Heart left ventricle (tissue), 16 donors: ENCODE measurements at regions not wholly inside any gene's neighbourhood (a gene's known extent, or its start where the extent isn't known, plus 50 kb on each side); places are given as distances from the start of the nearest gene placed in this dataset.
"Not testable (repeated sequence)": the region's sequence is repeated elsewhere in the genome, so short reads cannot be mapped to it uniquely, and the experiment has no call there.

Experiments
- ATAC-seq, 4 donors: fragments of 200-7000 bp; cut with Tn5 transposase; one replicate each; pipeline ENCODE4 v1.9.1; 2020 to 2022; ENCODE audit warnings: moderate library complexity in 4 of 4, mild to moderate bottlenecking in 3 of 4, moderate number of reproducible peaks in 1 of 4
- DNase-seq, 5 donors: peaks; one replicate each; pipeline ENCODE4 v3.0.0-alpha.2; 2020
- H3K27ac ChIP-seq, 12 donors: fragments of 200-600 bp; sonication (generic) in 4 of 12; one replicate each; pipeline versions ENCODE4 v1.5.0 to v1.8.0; 2016 to 2022; ENCODE audit warnings: mild to moderate bottlenecking in 2 of 12
- H3K27me3 ChIP-seq, 9 donors: fragments of 200-600 bp; sonication (generic) in 2 of 9; one replicate each; pipeline versions ENCODE4 v1.5.1 to v1.8.0; 2016 to 2022; ENCODE audit warnings: mild to moderate bottlenecking in 3 of 9
- H3K36me3 ChIP-seq, 9 donors: fragments of 200-600 bp; sonication (generic) in 2 of 9; one replicate each; pipeline versions ENCODE4 v1.5.0 to v1.8.0; 2018 to 2022; ENCODE audit warnings: mild to moderate bottlenecking in 2 of 9
- H3K4me1 ChIP-seq, 12 donors: fragments of 200-600 bp; sonication (generic) in 4 of 12; one replicate each; pipeline versions ENCODE4 v1.5.0 to v1.8.0; 2016 to 2022; ENCODE audit warnings: mild to moderate bottlenecking in 3 of 12
- H3K4me3 ChIP-seq, 12 donors: fragments of 200-600 bp; sonication (generic) in 4 of 12; one replicate each; pipeline versions ENCODE4 v1.5.0 to v1.8.0; 2017 to 2022; ENCODE audit warnings: mild to moderate bottlenecking in 9 of 12, moderate library complexity in 4 of 12
- H3K9me3 ChIP-seq, 12 donors: fragments of 200-600 bp; sonication (generic) in 4 of 12; one replicate each; pipeline versions ENCODE4 v1.5.0 to v1.8.0; 2016 to 2022; ENCODE audit warnings: mild to moderate bottlenecking in 1 of 12
- CTCF ChIP-seq, 12 donors: fragments of 200-600 bp; sonication (generic) in 4 of 12; IDR thresholded peaks; one replicate each; pipeline versions ENCODE4 v1.5.0 to v1.8.0; 2018 to 2022; ENCODE audit warnings: antibody characterized with exemption in 12 of 12, mild to moderate bottlenecking in 5 of 12
- POLR2A ChIP-seq, 2 donors: fragments of 450-650 bp; IDR thresholded peaks; one replicate each; pipeline ENCODE4 v1.6.1; 2017; ENCODE audit warnings: antibody characterized with exemption in 2 of 2, mild to moderate bottlenecking in 2 of 2, moderate library complexity in 2 of 2
- WGBS, 4 donors: extraction: QIAGEN DNeasy Blood & Tissue Kit in 2 of 4; methylation state at CpG; one replicate each; pipeline versions ENCODE4 v1.1.5 to v1.1.7; 2013 to 2018; 5-methylcytosine and 5-hydroxymethylcytosine counted together
- intact Hi-C, 10 donors: fragments of 100-400 bp; cut with DNase I; formaldehyde crosslinking; loops; one replicate each; pipeline versions ENCODE4 v1.11.1 to v1.14.2; 2022
- donor health status: ischemic (EF 13 %, LVEDD 7.1; RV severe dilation, severe dysfunction).
- donor health status: healthy with polysubstance abuse.
- donor health status: DM: no; HTN: yes; CAD: no.
- donor health status: DM: no; HTN: no; CAD: no.
- donor health status: ischemic (EF 25% LVEDD 6.9; RV normal size, moderate dysfunction).
- donor health status: ischemic (EF 25% LVEDD 5.7; RV mildly dilated, moderate dysfunction).
- donor health status: healthy.
- donor health status: DM: yes; HTN: yes; CAD: no.
- donor health status: ischemic (EF 35%, LVEDD 5.7; RV mildly dilated, moderate dysfunction).
- donor health status: nonischemic (EF 11% LVEDD 7.7; RV severe dilation, severe dysfunction).
- donor health status: DM: yes; HTN: yes; CAD: no.
- donor health status: PGD.
- donor health status: ischemic (EF 29% LVEDD 5.4; RV normal size, mild dysfunction).
- donor health status: nonischemic (EF 23%, LVEDD 6.1; RV moderate dilation, normal function).

GRCh38 chr11:103737037-103737622 lies 299.3 kb upstream of the DDI1 start:
- H3K36me3 ChIP-seq: no peaks in the 10 kb centered on the region
- 15 to 30% (median 22%) methylated on average over 4 of the region's 4 CpGs for WGBS, 4 donors
- DNase-seq: peak; percentile 36 to 71 (median 58)
- H3K4me3 ChIP-seq: no peak overlapping the region
- peaks cover 5 to 40% (median 21%) of the 10 kb centered on the region in 12 donors for H3K4me1 ChIP-seq
- no peaks in the 10 kb centered on the region for H3K9me3 ChIP-seq
- intact Hi-C loops: no loop called here
- TF ChIP-seq CTCF (IDR thresholded peaks at IDR 0.05) (peak in 1 of 12 donors; percentile 12), POLR2A (IDR thresholded peaks at IDR 0.05) (no peak)
- no peaks in the 10 kb centered on the region for H3K27me3 ChIP-seq
- H3K27ac ChIP-seq: peak overlapping the region; percentile 5 to 87 (median 59)
- peak; percentile 90 to 95 (median 94) for ATAC-seq

DNA sequence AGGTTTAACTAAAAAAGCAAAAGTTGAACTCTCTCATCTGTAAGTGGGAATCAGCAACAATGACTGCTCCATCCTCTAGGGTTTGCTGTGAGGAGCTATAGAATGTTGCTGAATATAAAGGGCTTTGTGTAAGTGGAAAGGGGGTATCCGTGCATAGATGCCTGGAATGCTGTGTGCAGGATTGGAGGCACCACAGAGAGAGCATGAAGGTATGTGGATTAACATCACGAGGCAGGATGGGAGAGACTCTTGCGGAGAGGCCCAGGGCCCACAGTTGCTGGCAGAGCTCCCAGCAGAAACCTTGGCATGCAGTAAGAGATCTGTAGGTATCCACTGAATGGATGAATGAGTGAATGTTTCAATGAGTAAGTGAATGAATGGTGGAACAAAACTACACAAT lies 298.7 kb upstream of the DDI1 start:
- intact Hi-C loops: no loop called here
- Histone ChIP-seq H3K4me3 (no peak overlapping the region), H3K36me3 (no peaks in the 10 kb centered on the region), H3K27me3 (no peaks in the 10 kb centered on the region), H3K9me3 (peaks cover 0 to under 1% (median 0%) of the 10 kb centered on the region in 12 donors), H3K4me1 (peaks cover 5 to 40% (median 21%) of the 10 kb centered on the region in 12 donors), H3K27ac (peak overlapping the region in 10 of 12 donors; percentile 5 to 87 (median 64))
- ATAC-seq (peak in 3 of 4 donors; percentile 43 to 58 (median 45)), DNase-seq (peak in 4 of 5 donors; percentile 22 to 61 (median 38))
- TF ChIP-seq POLR2A (IDR thresholded peaks at IDR 0.05): no peak
- no peak for TF ChIP-seq CTCF (IDR thresholded peaks at IDR 0.05)
- WGBS, 4 donors: 20 to 52% (median 34%) methylated on average over 3 of the region's 3 CpGs

DNA sequence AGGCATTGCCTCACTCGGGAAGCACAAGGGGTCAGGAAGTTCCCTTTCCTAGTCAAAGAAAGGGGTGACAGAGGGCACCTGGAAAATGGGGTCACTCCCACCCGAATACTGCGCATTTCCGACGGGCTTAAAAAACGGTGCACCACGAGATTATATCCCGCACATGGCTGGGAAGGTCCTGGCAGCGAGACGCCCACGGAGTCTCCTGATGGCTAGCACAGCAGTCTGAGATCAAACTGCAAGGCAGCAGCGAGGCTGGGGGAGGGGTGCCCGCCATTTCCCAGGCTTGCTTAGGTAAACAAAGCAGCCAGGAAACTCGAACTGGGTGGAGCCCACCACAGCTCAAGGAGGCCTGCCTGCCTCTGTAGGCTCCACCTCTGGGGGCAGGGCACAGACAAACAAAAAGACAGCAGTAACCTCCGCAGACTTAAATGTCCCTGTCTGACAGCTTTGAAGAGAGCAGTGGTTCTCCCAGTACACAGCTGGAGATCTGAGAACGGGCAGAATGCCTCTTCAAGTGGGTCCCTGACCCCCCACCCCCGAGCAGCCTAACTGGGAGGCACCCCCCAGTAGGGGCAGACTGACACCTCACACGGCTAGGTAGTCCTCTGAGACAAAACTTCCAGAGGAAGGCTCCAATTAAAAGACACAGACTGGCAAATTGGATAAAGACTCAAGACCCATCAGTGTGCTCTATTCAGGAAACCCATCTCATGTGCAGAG lies 297.2 kb upstream of the DDI1 start:
- ATAC-seq, H3K36me3 ChIP-seq, H3K27me3 ChIP-seq, H3K9me3 ChIP-seq, intact Hi-C loops: not testable (repeated sequence)
- 22 to 65% (median 42%) methylated on average over 17 to 18 of the region's 18 CpGs for WGBS, 4 donors
- peak in 2 of 5 donors; percentile 37 to 42 for DNase-seq
- H3K4me3 ChIP-seq: peak overlapping the region in 7 of 12 donors; percentile 9 to 34 (median 23)
- H3K27ac ChIP-seq: peak overlapping the region in 8 of 12 donors; percentile 19 to 73 (median 52)
- peaks cover 5 to 40% (median 21%) of the 10 kb centered on the region in 12 donors for H3K4me1 ChIP-seq

DNA sequence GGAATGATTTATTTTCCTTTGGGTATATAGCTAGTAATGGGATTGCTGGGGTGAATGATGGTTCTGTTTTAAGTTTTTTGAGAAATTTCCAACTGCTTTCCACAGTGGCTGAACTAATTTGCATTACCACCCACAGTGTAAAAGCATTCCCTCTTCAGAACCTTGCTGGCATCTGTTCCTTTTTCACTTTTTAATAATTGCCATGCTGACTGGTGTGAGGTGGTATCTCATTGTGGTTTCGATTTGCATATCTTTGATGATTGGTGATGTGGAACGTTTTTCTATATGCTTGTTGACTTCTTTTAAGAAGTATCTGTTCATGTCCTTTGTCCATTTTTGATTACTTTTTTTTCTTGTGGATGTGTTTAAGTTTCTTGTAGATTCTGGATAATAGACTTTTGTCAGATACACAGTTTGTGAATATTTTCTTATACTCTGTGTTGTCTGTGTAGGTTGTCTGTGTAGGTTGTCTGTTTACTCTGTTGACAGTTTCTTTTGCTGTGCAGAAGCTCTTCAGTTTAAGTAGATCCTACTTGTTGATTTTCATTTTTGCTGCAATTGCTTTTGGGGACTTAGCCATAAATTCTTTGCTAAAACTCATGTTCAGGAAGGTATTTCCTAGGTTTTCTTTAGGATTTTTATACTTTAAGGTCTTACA lies 291.8 kb upstream of the DDI1 start:
- ATAC-seq (no peak), DNase-seq (no peak)
- Histone ChIP-seq H3K36me3 (no peaks in the 10 kb centered on the region), H3K4me1 (peaks cover 0 to 5% (median 0%) of the 10 kb centered on the region in 12 donors), H3K27me3 (no peaks in the 10 kb centered on the region), H3K4me3 (no peak overlapping the region), H3K27ac (no peak overlapping the region), H3K9me3 (peaks cover 0 to 29% (median 4%) of the 10 kb centered on the region in 12 donors)
- WGBS, 4 donors: 70 to 78% (median 75%) methylated on average over 2 of the region's 2 CpGs
- TF ChIP-seq POLR2A (IDR thresholded peaks at IDR 0.05): no peak
- no peak for TF ChIP-seq CTCF (IDR thresholded peaks at IDR 0.05)
- intact Hi-C loops: no loop called here
